ENCODE measurements at regions not wholly inside any gene's neighbourhood (a gene's known extent, or its start where the extent isn't known, plus 50 kb on each side); places are given as distances from the start of the nearest gene placed in this dataset.

DNA sequence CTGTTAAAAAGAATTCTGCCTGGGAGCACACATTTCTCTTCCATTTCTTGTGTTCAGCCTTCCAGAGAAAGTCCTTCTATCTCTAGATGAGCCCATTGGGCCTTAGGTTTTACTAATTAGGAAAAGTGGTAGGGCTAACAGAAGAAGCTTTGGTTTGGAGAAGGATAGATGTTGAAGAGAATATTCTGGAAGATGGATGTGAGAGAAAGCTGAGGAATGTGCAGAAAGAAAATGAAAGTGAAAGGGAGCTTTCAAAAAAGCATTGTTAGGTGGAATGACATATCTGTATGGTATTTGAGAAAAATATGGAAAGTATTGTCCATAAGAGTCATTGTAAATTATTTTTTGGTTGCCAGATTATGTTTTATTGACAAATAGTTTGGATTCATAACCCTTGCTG, 474.8 kb upstream of the SLIT2 start:
- TF ChIP-seq EP300 (IDR thresholded peaks at IDR 0.05), result no peak
- TF ChIP-seq POLR2A (IDR thresholded peaks at IDR 0.05), result no peak

All from sigmoid colon (tissue), 4 donors.